Neuronal stem cell (in vitro differentiated cells): ENCODE measurements at regions not wholly inside any gene's neighbourhood (a gene's known extent, or its start where the extent isn't known, plus 50 kb on each side); places are given as distances from the start of the nearest gene placed in this dataset.

Source experiments
- DNase-seq: peaks from one replicate; pipeline ENCODE4 v3.0.0-alpha.2; 2013; ENCODE audit warnings: low spot score
- H2AFZ ChIP-seq: one replicate; pipeline ENCODE4 v1.6.1; 2013; ENCODE audit warnings: mild to moderate bottlenecking, low read length, inconsistent platforms
- H2AK5ac ChIP-seq: 2 replicates; pipeline ENCODE4 v1.6.1; 2013; ENCODE audit warnings: low read depth, mild to moderate bottlenecking, inconsistent platforms, low read length, moderate library complexity, mixed read lengths
- H2BK120ac ChIP-seq: 2 replicates; pipeline ENCODE4 v1.6.1; 2013; ENCODE audit warnings: low read depth, mild to moderate bottlenecking, inconsistent platforms, low read length, moderate library complexity, mixed read lengths
- H2BK12ac ChIP-seq: one replicate; pipeline ENCODE4 v1.6.1; 2013; ENCODE audit warnings: low read length, inconsistent platforms
- H2BK15ac ChIP-seq: 2 replicates; pipeline ENCODE4 v1.6.1; 2013; ENCODE audit warnings: mild to moderate bottlenecking, low read length, inconsistent platforms, mixed read lengths
- H2BK5ac ChIP-seq: one replicate; pipeline ENCODE4 v1.6.1; 2013; ENCODE audit warnings: inconsistent platforms, mild to moderate bottlenecking, low read length, moderate library complexity
- H3K14ac ChIP-seq: one replicate; pipeline ENCODE4 v1.6.1; 2013; ENCODE audit warnings: low read length, inconsistent platforms
- H3K18ac ChIP-seq: 2 replicates; pipeline ENCODE4 v1.6.1; 2013; ENCODE audit warnings: low read length, inconsistent platforms
- H3K23ac ChIP-seq: 2 replicates; pipeline ENCODE4 v1.6.1; 2013; ENCODE audit warnings: low read depth, mild to moderate bottlenecking, mixed read lengths, low read length, inconsistent platforms; ENCODE audit not compliant: poor library complexity
- H3K27ac ChIP-seq: replicated peaks from 3 replicates; pipeline ENCODE4 v1.5.1; 2013; ENCODE audit warnings: low read length, inconsistent platforms
- H3K27me3 ChIP-seq, 3 experiments: 2 replicates each; pipeline ENCODE4 v1.6.1; 2013; ENCODE audit warnings: low read length in 3 of 3, mild to moderate bottlenecking in 2 of 3, inconsistent platforms in 1 of 3, low read depth in 1 of 3, mixed read lengths in 1 of 3, moderate library complexity in 1 of 3; ENCODE audit not compliant: control insufficient read depth in 3 of 3, insufficient read depth in 3 of 3
- H3K36me3 ChIP-seq, 2 donors: replicated peaks in 1 of 2; 2 replicates each; pipeline ENCODE4 v1.6.1; 2013; ENCODE audit warnings: low read length in 2 of 2; ENCODE audit not compliant: control insufficient read depth in 2 of 2, insufficient read depth in 2 of 2
- H3K4ac ChIP-seq: 2 replicates; pipeline ENCODE4 v1.6.1; 2013; ENCODE audit warnings: inconsistent platforms, mild to moderate bottlenecking, low read length, moderate library complexity
- H3K4me1 ChIP-seq, 2 donors: 1 replicate in 1 of 2; 2 replicates in 1 of 2; pipeline ENCODE4 v1.6.1; 2013; ENCODE audit warnings: low read length in 2 of 2, low read depth in 1 of 2; ENCODE audit not compliant: control insufficient read depth in 2 of 2, insufficient read depth in 1 of 2
- H3K4me2 ChIP-seq: one replicate; pipeline ENCODE4 v1.6.1; 2013; ENCODE audit warnings: mild to moderate bottlenecking, low read length, inconsistent platforms; ENCODE audit not compliant: insufficient read depth, poor library complexity, severe bottlenecking
- H3K4me3 ChIP-seq, 2 donors: 2 replicates each; pipeline ENCODE4 v1.5.1; 2013; ENCODE audit warnings: low read length in 2 of 2, mild to moderate bottlenecking in 2 of 2, inconsistent platforms in 1 of 2, moderate library complexity in 1 of 2
- H3K79me1 ChIP-seq: one replicate; pipeline ENCODE4 v1.6.1; 2013; ENCODE audit warnings: low read depth, mild to moderate bottlenecking, inconsistent platforms, low read length, moderate library complexity
- H3K9ac ChIP-seq: one replicate; pipeline ENCODE4 v1.6.1; 2013; ENCODE audit warnings: mild to moderate bottlenecking, low read depth, low read length, inconsistent platforms; ENCODE audit not compliant: poor library complexity
- H3K9me3 ChIP-seq, 2 donors: replicated peaks in 1 of 2; 2 replicates each; pipeline versions ENCODE3 to v1.6.1; 2013; ENCODE audit warnings: low read length in 2 of 2, mild to moderate bottlenecking in 2 of 2, inconsistent platforms in 1 of 2, low read depth in 1 of 2, mixed read lengths in 1 of 2, moderate library complexity in 1 of 2; ENCODE audit not compliant: control insufficient read depth in 2 of 2, insufficient read depth in 1 of 2
- H4K8ac ChIP-seq: one replicate; pipeline ENCODE4 v1.6.1; 2013; ENCODE audit warnings: low read depth, mild to moderate bottlenecking, inconsistent platforms, low read length, moderate library complexity
- H4K91ac ChIP-seq: one replicate; pipeline ENCODE4 v1.6.1; 2013; ENCODE audit warnings: low read length, low read depth, mild to moderate bottlenecking, inconsistent platforms; ENCODE audit not compliant: poor library complexity
- WGBS, 2 donors: extraction: QIAGEN DNeasy Blood & Tissue Kit; methylation state at CpG; one replicate each; pipeline ENCODE4 v1.1.7; 2013; ENCODE audit warnings: missing lambda C conversion rate in 2 of 2, mixed read lengths in 1 of 2; ENCODE audit not compliant: insufficient read length in 2 of 2, insufficient replicate concordance in 1 of 2; ENCODE audit errors: extremely low coverage in 2 of 2; 5-methylcytosine and 5-hydroxymethylcytosine counted together

- Histone ChIP-seq H2AFZ (no peak overlapping the region), H3K27ac (no peak overlapping the region), H3K4ac (no peak overlapping the region), H2BK120ac (no peak overlapping the region), H2BK5ac (no peak overlapping the region), H4K8ac (no peak overlapping the region), H3K18ac (no peak overlapping the region), H3K14ac (no peak overlapping the region), H3K9me3 (no peaks in the 10 kb centered on the region), H2BK12ac (no peak overlapping the region), H3K23ac (no peak overlapping the region), H3K4me2 (no peak overlapping the region), H2BK15ac (no peak overlapping the region), H3K4me1 (peaks cover 0 to 2% of the 10 kb centered on the region in 2 donors), H3K9ac (no peak overlapping the region), H3K4me3 (no peak overlapping the region), H2AK5ac (no peak overlapping the region), H4K91ac (no peak overlapping the region), H3K36me3 (no peaks in the 10 kb centered on the region), H3K27me3 (peaks cover 0 to 3% (median 0%) of the 10 kb centered on the region in 3 experiments), H3K79me1 (no peaks in the 10 kb centered on the region)
- no peak for DNase-seq
- no CpG with 5 or more reads among the region's 1 CpG for WGBS, 2 donors
These were observed 60.2 kb upstream of the LRRC4C start for GRCh38 chr11:41519696-41520095.

- H2AK5ac ChIP-seq: no peak overlapping the region
- H3K4me3 ChIP-seq: no peak overlapping the region
- no peak overlapping the region for H2BK5ac ChIP-seq
- no peaks in the 10 kb centered on the region for H3K36me3 ChIP-seq
- H3K79me1 ChIP-seq: no peaks in the 10 kb centered on the region
- H3K4me1 ChIP-seq: peaks cover 0 to 2% of the 10 kb centered on the region in 2 donors
- H2BK15ac ChIP-seq: no peak overlapping the region
- H2AFZ ChIP-seq: no peak overlapping the region
- no peak overlapping the region for H4K8ac ChIP-seq
- H3K27ac ChIP-seq: no peak overlapping the region
- no peaks in the 10 kb centered on the region for H3K9me3 ChIP-seq
- DNase-seq: no peak
- no peak overlapping the region for H2BK120ac ChIP-seq
- H3K4ac ChIP-seq: no peak overlapping the region
- H3K14ac ChIP-seq: no peak overlapping the region
- H3K9ac ChIP-seq: no peak overlapping the region
- no peak overlapping the region for H4K91ac ChIP-seq
- H3K18ac ChIP-seq: no peak overlapping the region
- no peak overlapping the region for H3K4me2 ChIP-seq
- H3K23ac ChIP-seq: no peak overlapping the region
- H3K27me3 ChIP-seq: peaks cover 0 to 3% (median 0%) of the 10 kb centered on the region in 3 experiments
- H2BK12ac ChIP-seq: no peak overlapping the region
These were observed 62.9 kb upstream of the LRRC4C start for GRCh38 chr11:41522391-41522790.

- Histone ChIP-seq H3K23ac (no peak overlapping the region), H3K9me3 (no peaks in the 10 kb centered on the region), H3K4me3 (no peak overlapping the region), H2BK120ac (no peak overlapping the region), H3K18ac (no peak overlapping the region), H2BK5ac (no peak overlapping the region), H3K14ac (no peak overlapping the region), H3K36me3 (no peaks in the 10 kb centered on the region), H3K4me1 (peaks cover 0 to 2% of the 10 kb centered on the region in 2 donors), H3K4ac (no peak overlapping the region), H3K27ac (no peak overlapping the region), H2BK15ac (no peak overlapping the region), H4K8ac (no peak overlapping the region), H3K79me1 (no peaks in the 10 kb centered on the region), H2AFZ (no peak overlapping the region), H2AK5ac (no peak overlapping the region), H3K9ac (no peak overlapping the region), H2BK12ac (no peak overlapping the region), H3K4me2 (no peak overlapping the region), H3K27me3 (peaks cover 0 to 3% (median 0%) of the 10 kb centered on the region in 3 experiments), H4K91ac (no peak overlapping the region)
- no CpG with 5 or more reads among the region's 2 CpGs for WGBS, 2 donors
- no peak for DNase-seq
These were observed 63.6 kb upstream of the LRRC4C start for GRCh38 chr11:41522899-41523672.

- Histone ChIP-seq H3K4me2 (no peak overlapping the region), H3K18ac (no peak overlapping the region), H4K91ac (no peak overlapping the region), H3K14ac (no peak overlapping the region), H3K23ac (no peak overlapping the region), H3K27ac (no peak overlapping the region), H3K9ac (no peak overlapping the region), H3K4ac (no peak overlapping the region), H2BK120ac (no peak overlapping the region), H2BK5ac (no peak overlapping the region), H3K9me3 (no peaks in the 10 kb centered on the region), H3K4me1 (no peaks in the 10 kb centered on the region), H3K4me3 (no peak overlapping the region), H4K8ac (no peak overlapping the region), H2AFZ (no peak overlapping the region), H2BK15ac (no peak overlapping the region), H3K79me1 (no peaks in the 10 kb centered on the region), H2BK12ac (no peak overlapping the region), H3K27me3 (no peaks in the 10 kb centered on the region), H2AK5ac (no peak overlapping the region), H3K36me3 (no peaks in the 10 kb centered on the region)
- WGBS, 2 donors: no CpG with 5 or more reads among the region's 3 CpGs
- no peak for DNase-seq
These were observed 68.1 kb upstream of the LRRC4C start for GRCh38 chr11:41527530-41527929.
